ENCODE measurements at regions not wholly inside any gene's neighbourhood (a gene's known extent, or its start where the extent isn't known, plus 50 kb on each side); places are given as distances from the start of the nearest gene placed in this dataset.

DNA sequence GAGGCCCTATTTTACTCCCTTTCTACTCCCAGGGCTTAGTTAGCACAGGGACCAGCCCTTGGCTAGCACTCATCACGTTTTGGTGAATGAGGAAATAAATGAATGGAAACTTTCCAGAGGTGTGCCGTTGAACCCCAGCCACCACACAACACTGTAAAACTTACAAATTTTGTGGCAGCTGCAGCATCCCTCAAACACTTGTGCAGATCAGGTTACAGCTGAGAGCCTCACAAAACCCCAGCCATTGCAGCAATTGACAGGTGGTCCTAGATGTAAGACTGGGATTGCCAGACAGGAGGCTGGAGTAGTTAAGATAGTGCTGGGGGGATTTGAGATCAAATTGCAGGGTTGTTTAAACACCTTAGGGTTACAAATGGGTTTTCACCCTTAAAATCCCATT, 482.2 kb upstream of the KIF2A start:
- TF ChIP-seq POLR2A (IDR thresholded peaks at IDR 0.05) (no peak), CTCF (IDR thresholded peaks at IDR 0.05) (no peak)
